ENCODE measurements at regions not wholly inside any gene's neighbourhood (a gene's known extent, or its start where the extent isn't known, plus 50 kb on each side); places are given as distances from the start of the nearest gene placed in this dataset.

- H3K4me1 ChIP-seq (ENCODE audit: insufficient read depth), result no peaks in the 10 kb centered on the region
- TF ChIP-seq EP300 (IDR thresholded peaks at IDR 0.05) (no peak), POLR2A (IDR thresholded peaks at IDR 0.05) (no peak), CTCF (IDR thresholded peaks at IDR 0.05) (no peak)
Observed at GRCh38 chr1:62917314-62917713, 133.4 kb downstream of the ATG4C start.

GRCh38 chr1:62917805-62918204, 133.9 kb downstream of the ATG4C start:
- DNase-seq, result no peak
- WGBS, 3 donors, result 42 to 48% (median 45%) methylated on average over 10 of the region's 10 CpGs
- intact Hi-C loops (cut with DNase I), result no loop called here
- TF ChIP-seq CTCF (IDR thresholded peaks at IDR 0.05) (no peak), POLR2A (IDR thresholded peaks at IDR 0.05) (no peak), EP300 (IDR thresholded peaks at IDR 0.05) (no peak)
- Histone ChIP-seq H3K9me3 (no peaks in the 10 kb centered on the region), H3K4me3 (no peak overlapping the region), H3K4me1 (ENCODE audit: insufficient read depth) (no peaks in the 10 kb centered on the region), H3K27ac (no peak overlapping the region), H3K27me3 (no peaks in the 10 kb centered on the region), H3K36me3 (no peaks in the 10 kb centered on the region)

More at GRCh38 chr1:62917314-62917713, 133.4 kb downstream of the ATG4C start:
- Histone ChIP-seq H3K27ac (no peak overlapping the region), H3K27me3 (no peaks in the 10 kb centered on the region), H3K36me3 (no peaks in the 10 kb centered on the region), H3K9me3 (no peaks in the 10 kb centered on the region), H3K4me3 (no peak overlapping the region)
- intact Hi-C loops (cut with DNase I), result no loop called here
- 87 to 90% (median 88%) methylated on average over 5 of the region's 5 CpGs for WGBS, 3 donors
- DNase-seq, result no peak

GRCh38 chr1:62918700-62919099, 134.8 kb downstream of the ATG4C start:
- Histone ChIP-seq H3K27ac (no peak overlapping the region), H3K9me3 (no peaks in the 10 kb centered on the region), H3K27me3 (no peaks in the 10 kb centered on the region), H3K4me1 (ENCODE audit: insufficient read depth) (no peaks in the 10 kb centered on the region), H3K4me3 (no peak overlapping the region), H3K36me3 (no peaks in the 10 kb centered on the region)
- TF ChIP-seq POLR2A (IDR thresholded peaks at IDR 0.05), result no peak
- 72 to 78% (median 78%) methylated on average over 3 of the region's 3 CpGs for WGBS, 3 donors
- DNase-seq, result no peak
- intact Hi-C loops (cut with DNase I), result no loop called here

- Histone ChIP-seq H3K27ac (no peak overlapping the region), H3K4me1 (ENCODE audit: insufficient read depth) (no peaks in the 10 kb centered on the region), H3K9me3 (no peaks in the 10 kb centered on the region), H3K27me3 (no peaks in the 10 kb centered on the region), H3K36me3 (no peaks in the 10 kb centered on the region), H3K4me3 (no peak overlapping the region)
- intact Hi-C loops (cut with DNase I), result no loop called here
- TF ChIP-seq POLR2A (IDR thresholded peaks at IDR 0.05) (no peak), EP300 (IDR thresholded peaks at IDR 0.05) (no peak), CTCF (IDR thresholded peaks at IDR 0.05) (no peak)
- WGBS, 3 donors, result 32 to 82% (median 39%) methylated on average over 1 of the region's 1 CpG
- DNase-seq, result no peak
Observed at GRCh38 chr1:62922006-62922405, 138.1 kb downstream of the ATG4C start.

GRCh38 chr1:62924983-62925790, 141.3 kb downstream of the ATG4C start:
- 61 to 76% (median 72%) methylated on average over 7 of the region's 7 CpGs for WGBS, 3 donors
- Histone ChIP-seq H3K36me3 (no peaks in the 10 kb centered on the region), H3K27ac (no peak overlapping the region), H3K27me3 (no peaks in the 10 kb centered on the region), H3K4me3 (no peak overlapping the region), H3K9me3 (no peaks in the 10 kb centered on the region), H3K4me1 (ENCODE audit: insufficient read depth) (no peaks in the 10 kb centered on the region)
- TF ChIP-seq POLR2A (IDR thresholded peaks at IDR 0.05) (no peak), EP300 (IDR thresholded peaks at IDR 0.05) (no peak), CTCF (IDR thresholded peaks at IDR 0.05) (no peak)
- no peak for DNase-seq
- intact Hi-C loops (cut with DNase I), result no loop called here
